K562 (cell line): ENCODE measurements at regions not wholly inside any gene's neighbourhood (a gene's known extent, or its start where the extent isn't known, plus 50 kb on each side); places are given as distances from the start of the nearest gene placed in this dataset.

ENCODE experiments used
- FOXJ3 ChIP-seq: sonication (generic); formaldehyde crosslinking; IDR thresholded peaks from 2 replicates; pipeline ENCODE4 v1.4.0; 2020; ENCODE audit warnings: mild to moderate bottlenecking, missing genetic modification reagents
- IRF2 ChIP-seq: sonication (generic); formaldehyde crosslinking; IDR thresholded peaks from 2 replicates; pipeline ENCODE4 v1.8.1; 2022; ENCODE audit warnings: mild to moderate bottlenecking, missing genetic modification reagents
- JUND ChIP-seq, 2 experiments: IDR thresholded peaks; 2 replicates in 1 of 2; 3 replicates in 1 of 2; pipeline ENCODE4 v1.6.1; 2011; ENCODE audit warnings: borderline replicate concordance in 2 of 2, low read depth in 2 of 2, low read length in 2 of 2, improper control_type of control experiment in 1 of 2, missing biosample characterization in 1 of 2, missing genetic modification characterization in 1 of 2, missing genetic modification reagents in 1 of 2
- MAZ ChIP-seq, 2 experiments: fragments of 450-650 bp in 1 of 2; sonication (generic) in 1 of 2; formaldehyde crosslinking; IDR thresholded peaks in 1 of 2; conservative IDR thresholded peaks in 1 of 2; 2 replicates each; pipeline versions ENCODE4 v1.4.0 to v1.5.0; 2020; ENCODE audit warnings: mild to moderate bottlenecking in 1 of 2, missing genetic modification reagents in 1 of 2
- NFE2L1 ChIP-seq: fragments of 450-650 bp; IDR thresholded peaks from 2 replicates; pipeline ENCODE4 v1.6.1; 2016; ENCODE audit warnings: missing genetic modification characterization, low read depth, mild to moderate bottlenecking, missing compliant biosample characterization, moderate library complexity, borderline replicate concordance
- SP1 ChIP-seq: sonication (generic); formaldehyde crosslinking; IDR thresholded peaks from 2 replicates; pipeline ENCODE4 v1.8.1; 2022; ENCODE audit warnings: mild to moderate bottlenecking, missing genetic modification reagents
- TCF7 ChIP-seq: sonication (generic); IDR thresholded peaks from 2 replicates; pipeline ENCODE4 v1.6.1; 2016; ENCODE audit warnings: antibody characterized with exemption, borderline replicate concordance
- ZBTB9 ChIP-seq: fragments of 450-650 bp; formaldehyde crosslinking; IDR thresholded peaks from 2 replicates; pipeline ENCODE4 v1.4.0; 2020; ENCODE audit warnings: mild to moderate bottlenecking, moderate library complexity
- ZFX ChIP-seq: sonication (generic); formaldehyde crosslinking; IDR thresholded peaks from 2 replicates; pipeline ENCODE4 v1.8.0; 2022; ENCODE audit warnings: mild to moderate bottlenecking, missing genetic modification reagents, moderate library complexity
- ZNF318 ChIP-seq, 2 experiments: fragments of 450-650 bp; IDR thresholded peaks; 2 replicates each; pipeline ENCODE4 v1.6.1; 2016; ENCODE audit warnings: mild to moderate bottlenecking in 2 of 2, borderline replicate concordance in 1 of 2, low read depth in 1 of 2, moderate library complexity in 1 of 2
- ZNF551 ChIP-seq: fragments of 250-450 bp; sonication (Bioruptor Pico); IDR thresholded peaks from 2 replicates; pipeline ENCODE4 v1.5.0; 2021; ENCODE audit warnings: mild to moderate bottlenecking, moderate library complexity
- TF ChIP-seq, protein P1 (sequence below), 2 experiments: fragments of 450-650 bp in 1 of 2; sonication (generic) in 1 of 2; formaldehyde crosslinking in 1 of 2; IDR thresholded peaks; 2 replicates each; pipeline versions ENCODE4 v1.7.1 to v1.9.0; 2016 to 2022; ENCODE audit warnings: inconsistent platforms in 1 of 2, mild to moderate bottlenecking in 1 of 2, missing genetic modification reagents in 1 of 2
- TF ChIP-seq, protein P2 (sequence below): fragments of 250-450 bp; sonication (Bioruptor Pico); IDR thresholded peaks from 2 replicates; pipeline ENCODE4 v1.5.1; 2021; ENCODE audit warnings: mild to moderate bottlenecking

DNA sequence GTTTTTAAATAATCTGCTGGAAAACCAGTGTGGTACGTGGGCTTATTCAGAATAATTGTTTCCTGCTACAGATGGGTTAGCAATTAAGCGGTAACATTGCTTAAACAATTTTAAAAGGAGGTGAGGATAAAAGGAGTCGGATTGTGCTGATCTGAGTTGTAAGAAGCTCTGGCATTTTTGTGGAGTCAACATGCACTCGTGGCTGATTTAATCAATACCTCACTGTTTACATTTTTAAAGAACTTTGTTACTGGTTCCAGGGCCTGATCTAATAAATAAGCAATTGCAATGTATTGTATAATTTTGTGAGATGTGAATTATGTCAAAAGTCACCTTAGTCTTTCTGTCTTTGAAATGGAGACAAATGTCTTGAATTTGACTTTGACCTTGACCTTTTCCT lies 474.0 kb downstream of the SETD4 start:
- TF ChIP-seq TCF7, result no peak
- TF ChIP-seq, protein P1, sequence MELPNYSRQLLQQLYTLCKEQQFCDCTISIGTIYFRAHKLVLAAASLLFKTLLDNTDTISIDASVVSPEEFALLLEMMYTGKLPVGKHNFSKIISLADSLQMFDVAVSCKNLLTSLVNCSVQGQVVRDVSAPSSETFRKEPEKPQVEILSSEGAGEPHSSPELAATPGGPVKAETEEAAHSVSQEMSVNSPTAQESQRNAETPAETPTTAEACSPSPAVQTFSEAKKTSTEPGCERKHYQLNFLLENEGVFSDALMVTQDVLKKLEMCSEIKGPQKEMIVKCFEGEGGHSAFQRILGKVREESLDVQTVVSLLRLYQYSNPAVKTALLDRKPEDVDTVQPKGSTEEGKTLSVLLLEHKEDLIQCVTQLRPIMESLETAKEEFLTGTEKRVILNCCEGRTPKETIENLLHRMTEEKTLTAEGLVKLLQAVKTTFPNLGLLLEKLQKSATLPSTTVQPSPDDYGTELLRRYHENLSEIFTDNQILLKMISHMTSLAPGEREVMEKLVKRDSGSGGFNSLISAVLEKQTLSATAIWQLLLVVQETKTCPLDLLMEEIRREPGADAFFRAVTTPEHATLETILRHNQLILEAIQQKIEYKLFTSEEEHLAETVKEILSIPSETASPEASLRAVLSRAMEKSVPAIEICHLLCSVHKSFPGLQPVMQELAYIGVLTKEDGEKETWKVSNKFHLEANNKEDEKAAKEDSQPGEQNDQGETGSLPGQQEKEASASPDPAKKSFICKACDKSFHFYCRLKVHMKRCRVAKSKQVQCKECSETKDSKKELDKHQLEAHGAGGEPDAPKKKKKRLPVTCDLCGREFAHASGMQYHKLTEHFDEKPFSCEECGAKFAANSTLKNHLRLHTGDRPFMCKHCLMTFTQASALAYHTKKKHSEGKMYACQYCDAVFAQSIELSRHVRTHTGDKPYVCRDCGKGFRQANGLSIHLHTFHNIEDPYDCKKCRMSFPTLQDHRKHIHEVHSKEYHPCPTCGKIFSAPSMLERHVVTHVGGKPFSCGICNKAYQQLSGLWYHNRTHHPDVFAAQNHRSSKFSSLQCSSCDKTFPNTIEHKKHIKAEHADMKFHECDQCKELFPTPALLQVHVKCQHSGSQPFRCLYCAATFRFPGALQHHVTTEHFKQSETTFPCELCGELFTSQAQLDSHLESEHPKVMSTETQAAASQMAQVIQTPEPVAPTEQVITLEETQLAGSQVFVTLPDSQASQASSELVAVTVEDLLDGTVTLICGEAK (IDR thresholded peaks at IDR 0.05), result no peak
- TF ChIP-seq, protein P1 (CRISPR knock-in tag; IDR thresholded peaks at IDR 0.05), result no peak
- TF ChIP-seq NFE2L1 (tag), result no peak
- no peak for TF ChIP-seq SP1 (CRISPR knock-in tag)
- no peak for TF ChIP-seq ZNF551 (CRISPR knock-in tag)
- no peak for TF ChIP-seq MAZ (CRISPR knock-in tag; conservative IDR thresholded peaks at IDR 0.05 in 1 of 2, IDR thresholded peaks at IDR 0.05 in 1 of 2)
- no peak for TF ChIP-seq JUND (IDR thresholded peaks at IDR 0.05; ENCODE audit: borderline replicate concordance, low read depth, low read length)
- TF ChIP-seq JUND (tag; IDR thresholded peaks at IDR 0.05; ENCODE audit: borderline replicate concordance, low read depth, low read length), result no peak
- no peak for TF ChIP-seq ZBTB9 (CRISPR knock-in tag)
- TF ChIP-seq, protein P2, sequence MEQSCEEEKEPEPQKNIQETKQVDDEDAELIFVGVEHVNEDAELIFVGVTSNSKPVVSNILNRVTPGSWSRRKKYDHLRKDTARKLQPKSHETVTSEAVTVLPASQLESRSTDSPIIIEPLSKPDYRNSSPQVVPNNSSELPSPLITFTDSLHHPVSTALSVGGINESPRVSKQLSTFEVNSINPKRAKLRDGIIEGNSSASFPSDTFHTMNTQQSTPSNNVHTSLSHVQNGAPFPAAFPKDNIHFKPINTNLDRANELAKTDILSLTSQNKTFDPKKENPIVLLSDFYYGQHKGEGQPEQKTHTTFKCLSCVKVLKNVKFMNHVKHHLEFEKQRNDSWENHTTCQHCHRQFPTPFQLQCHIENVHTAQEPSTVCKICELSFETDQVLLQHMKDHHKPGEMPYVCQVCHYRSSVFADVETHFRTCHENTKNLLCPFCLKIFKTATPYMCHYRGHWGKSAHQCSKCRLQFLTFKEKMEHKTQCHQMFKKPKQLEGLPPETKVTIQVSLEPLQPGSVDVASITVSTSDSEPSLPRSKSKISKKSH (CRISPR knock-in tag), result no peak
- no peak for TF ChIP-seq IRF2 (CRISPR knock-in tag)
- no peak for TF ChIP-seq ZNF318 (IDR thresholded peaks at IDR 0.05; ENCODE audit: borderline replicate concordance in 1 of 2, low read depth in 1 of 2)
- TF ChIP-seq FOXJ3 (CRISPR knock-in tag), result no peak
- TF ChIP-seq ZFX, result no peak
